GM21717 (cell line): ENCODE measurements at regions not wholly inside any gene's neighbourhood (a gene's known extent, or its start where the extent isn't known, plus 50 kb on each side); places are given as distances from the start of the nearest gene placed in this dataset.
"Not testable (repeated sequence)": the region's sequence is repeated elsewhere in the genome, so short reads cannot be mapped to it uniquely, and the experiment has no call there.

Source experiments
- ATAC-seq: cut with Tn5 transposase; IDR thresholded peaks from one replicate; pipeline ENCODE4 v1.9.1; 2021; ENCODE audit warnings: mild to moderate bottlenecking, moderate library complexity; ENCODE audit not compliant: unreplicated experiment

GRCh38 chrX:128805236-128805635 lies 718.1 kb downstream of the SMARCA1 start:
- no peak for ATAC-seq

GRCh38 chrX:128804828-128805227 lies 718.5 kb downstream of the SMARCA1 start:
- ATAC-seq, result no peak

GRCh38 chrX:128800138-128800537 lies 723.2 kb downstream of the SMARCA1 start:
- ATAC-seq, result no peak

- not testable (repeated sequence) for ATAC-seq
Observed at GRCh38 chrX:128783139-128783538, 730.9 kb upstream of the ACTRT1 start.

GRCh38 chrX:128781506-128781905 lies 729.3 kb upstream of the ACTRT1 start:
- no peak for ATAC-seq

GRCh38 chrX:128780934-128781333 lies 728.7 kb upstream of the ACTRT1 start:
- ATAC-seq, result no peak

GRCh38 chrX:128769495-128769894 lies 717.3 kb upstream of the ACTRT1 start:
- no peak for ATAC-seq

GRCh38 chrX:128759745-128760144 lies 707.5 kb upstream of the ACTRT1 start:
- ATAC-seq, result no peak

GRCh38 chrX:128759177-128759576 lies 707.0 kb upstream of the ACTRT1 start:
- no peak for ATAC-seq

- ATAC-seq, result no peak
Observed at GRCh38 chrX:128754130-128754529, 701.9 kb upstream of the ACTRT1 start.

GRCh38 chrX:128739539-128739938 lies 687.3 kb upstream of the ACTRT1 start:
- no peak for ATAC-seq

GRCh38 chrX:128728943-128729342 lies 676.7 kb upstream of the ACTRT1 start:
- ATAC-seq, result no peak

- no peak for ATAC-seq
Observed at GRCh38 chrX:128717635-128718578, 665.7 kb upstream of the ACTRT1 start.

- ATAC-seq, result no peak
Observed at GRCh38 chrX:128714425-128714824, 662.2 kb upstream of the ACTRT1 start.

- no peak for ATAC-seq
Observed at GRCh38 chrX:128699716-128700285, 647.6 kb upstream of the ACTRT1 start.

GRCh38 chrX:128698573-128699181 lies 646.5 kb upstream of the ACTRT1 start:
- ATAC-seq, result no peak

- no peak for ATAC-seq
Observed at GRCh38 chrX:128691872-128692271, 639.7 kb upstream of the ACTRT1 start.

GRCh38 chrX:128685387-128685786 lies 633.2 kb upstream of the ACTRT1 start:
- no peak for ATAC-seq

- no peak for ATAC-seq
Observed at GRCh38 chrX:128676651-128677050, 624.4 kb upstream of the ACTRT1 start.

- not testable (repeated sequence) for ATAC-seq
Observed at GRCh38 chrX:128674326-128675086, 622.3 kb upstream of the ACTRT1 start.

GRCh38 chrX:128664211-128664610 lies 612.0 kb upstream of the ACTRT1 start:
- ATAC-seq, result no peak
